ENCODE measurements at regions not wholly inside any gene's neighbourhood (a gene's known extent, or its start where the extent isn't known, plus 50 kb on each side); places are given as distances from the start of the nearest gene placed in this dataset.
"Not testable (repeated sequence)": the region's sequence is repeated elsewhere in the genome, so short reads cannot be mapped to it uniquely, and the experiment has no call there.

- DNase-seq = no peak
Measured at GRCh38 chrX:3504916-3505315, 158.5 kb upstream of the MXRA5 start.

GRCh38 chrX:3501833-3502535 lies 155.5 kb upstream of the MXRA5 start:
- DNase-seq = no peak

DNA sequence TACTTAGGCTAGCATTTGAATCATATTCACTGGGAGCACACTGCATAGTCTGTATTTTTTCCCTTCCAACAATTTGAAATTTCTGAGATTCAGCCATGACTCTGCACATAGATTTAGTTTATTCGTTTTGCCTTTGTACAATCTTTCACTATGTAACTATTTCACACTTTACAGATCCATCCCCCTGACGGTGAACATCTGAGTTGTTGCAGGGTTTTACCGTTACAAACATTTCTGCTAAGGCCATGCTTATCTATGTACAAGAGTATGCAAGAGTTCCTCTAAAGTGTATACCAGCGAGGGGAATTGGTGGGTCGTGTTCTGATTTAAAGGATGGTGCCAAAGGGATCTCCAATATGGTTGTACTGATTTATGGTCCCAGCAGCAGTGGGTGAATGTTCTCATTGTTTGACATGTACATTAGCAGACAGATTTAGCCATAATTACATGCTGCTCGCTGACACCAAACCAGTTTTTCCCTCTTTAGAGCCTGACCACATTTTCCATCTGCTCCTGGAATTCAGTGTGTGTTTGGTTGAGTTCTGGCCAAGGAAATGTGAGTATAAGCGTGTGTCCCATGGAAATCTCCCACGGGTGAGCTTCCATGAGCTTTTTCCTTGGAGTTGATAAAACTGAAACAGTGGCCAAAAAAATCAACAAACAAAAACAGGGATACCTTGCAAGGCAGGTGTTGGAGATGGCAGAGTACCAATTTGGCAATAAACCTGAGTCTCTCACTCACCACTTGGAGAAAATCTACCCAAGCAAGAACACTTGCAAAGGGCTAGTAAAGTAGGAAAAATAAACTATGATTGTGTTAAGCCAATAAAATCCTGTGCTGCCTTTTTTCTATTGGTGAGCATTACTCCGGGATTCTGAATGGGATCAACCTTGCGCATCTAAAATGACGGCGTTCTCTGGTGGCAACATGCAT lies 149.7 kb upstream of the MXRA5 start:
- DNase-seq = not testable (repeated sequence)

GRCh38 chrX:3493605-3494004 lies 147.2 kb upstream of the MXRA5 start:
- DNase-seq = no peak

GRCh38 chrX:3485727-3486126 lies 139.3 kb upstream of the MXRA5 start:
- peak; percentile 11 for DNase-seq

DNA sequence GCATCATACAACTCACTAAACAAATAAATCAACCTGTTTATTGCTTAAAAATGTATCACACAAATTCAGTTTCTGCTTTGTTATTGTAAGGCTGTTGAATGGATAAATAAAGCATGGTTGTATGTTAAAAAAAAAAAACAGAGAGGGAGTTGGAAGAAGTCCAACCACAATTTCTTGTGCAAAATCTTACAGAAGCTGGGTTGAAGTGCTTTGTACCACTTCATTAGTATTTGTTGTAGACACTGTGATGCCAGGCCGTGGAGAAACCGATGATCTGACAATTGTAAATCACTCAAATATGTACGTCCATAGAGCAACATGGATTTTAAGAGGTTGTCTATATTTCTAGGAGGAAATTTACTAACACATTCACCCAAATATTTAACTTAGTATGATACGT lies 132.6 kb upstream of the MXRA5 start:
- no peak for DNase-seq

DNA sequence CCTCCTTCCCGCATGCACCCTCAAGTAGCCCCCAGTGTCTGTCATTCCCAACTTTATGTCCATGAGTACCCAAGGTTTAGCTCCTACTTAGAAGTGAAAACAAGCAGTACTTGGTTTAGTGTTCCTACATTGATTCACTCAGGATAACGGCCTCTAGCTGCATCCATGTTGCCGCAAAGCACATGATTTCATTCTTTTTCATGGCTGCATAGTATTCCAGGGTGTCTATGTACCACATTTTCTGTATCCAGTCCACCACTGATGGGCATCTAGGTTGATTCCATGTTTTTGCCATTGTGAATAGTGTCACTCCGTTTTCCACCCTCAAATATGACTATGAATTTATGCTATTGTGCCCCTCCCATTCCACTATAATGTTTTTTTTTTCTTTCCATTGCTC lies 130.5 kb upstream of the MXRA5 start:
- DNase-seq = no peak

DNA sequence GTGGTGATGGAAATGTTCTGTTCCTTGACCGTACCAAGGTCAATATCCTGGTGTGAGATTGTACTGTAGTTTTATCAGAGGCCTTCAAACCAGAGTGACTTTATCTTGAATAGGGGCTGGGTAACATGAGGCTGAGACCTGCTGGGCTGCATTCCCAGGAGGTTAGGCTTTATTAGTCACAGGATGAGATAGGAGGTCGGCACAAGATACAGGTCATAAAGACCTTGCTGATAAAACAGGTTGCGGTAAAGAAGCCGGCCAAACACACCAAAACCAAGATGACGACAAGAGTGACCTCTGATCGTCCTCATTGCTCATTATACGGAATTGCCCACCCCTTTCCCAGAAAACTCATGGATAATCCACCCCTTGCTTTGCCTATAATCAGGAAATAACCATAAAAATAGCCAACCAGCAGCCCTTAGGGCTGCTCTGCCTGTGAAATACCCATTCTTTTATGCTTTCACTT lies 123.8 kb upstream of the MXRA5 start:
- DNase-seq = not testable (repeated sequence)

DNA sequence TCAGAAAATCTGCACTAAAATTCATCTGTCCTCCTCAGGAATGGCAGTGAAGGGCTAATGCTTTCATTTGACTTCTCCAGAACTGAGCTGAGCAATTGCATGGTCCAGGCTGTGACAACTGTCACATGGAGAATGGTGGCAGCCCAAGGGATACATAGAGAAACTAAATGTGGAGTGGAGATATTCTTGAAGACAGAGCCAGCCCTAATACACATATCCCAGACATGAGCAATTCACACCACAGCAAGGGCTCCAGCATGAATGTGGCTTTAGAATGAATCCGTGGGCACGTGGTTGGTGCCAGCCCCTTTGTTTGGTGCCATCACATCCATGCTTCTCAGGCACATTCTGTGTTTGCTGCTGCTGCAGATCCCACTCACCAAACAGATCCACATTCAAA lies 121.6 kb upstream of the MXRA5 start:
- DNase-seq = no peak

DNA sequence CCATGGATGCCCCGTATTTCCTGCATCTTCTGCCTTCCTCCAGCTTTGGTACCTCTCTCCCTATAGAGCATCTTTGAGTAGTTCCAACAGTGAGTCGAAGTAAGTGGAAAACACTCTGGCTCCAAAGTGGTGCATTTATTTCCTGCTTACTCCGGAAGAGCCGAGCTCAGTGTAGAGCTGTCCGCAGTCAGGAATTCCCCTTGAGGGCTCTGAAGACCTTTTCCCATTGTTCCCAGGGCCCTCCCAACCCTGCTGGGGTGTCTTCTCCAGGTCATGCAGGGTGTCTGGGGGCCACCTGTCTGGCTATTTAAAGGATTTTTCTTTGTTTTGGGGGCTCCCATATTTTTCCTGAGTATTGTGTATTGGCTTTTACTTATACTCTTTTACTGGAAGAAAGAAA lies 118.6 kb upstream of the MXRA5 start:
- no peak for DNase-seq

GRCh38 chrX:3462166-3462508 lies 115.7 kb upstream of the MXRA5 start:
- DNase-seq = peak; percentile 26

- peak; percentile 60 for DNase-seq
Measured at GRCh38 chrX:3461397-3462165, 115.1 kb upstream of the MXRA5 start.

DNA sequence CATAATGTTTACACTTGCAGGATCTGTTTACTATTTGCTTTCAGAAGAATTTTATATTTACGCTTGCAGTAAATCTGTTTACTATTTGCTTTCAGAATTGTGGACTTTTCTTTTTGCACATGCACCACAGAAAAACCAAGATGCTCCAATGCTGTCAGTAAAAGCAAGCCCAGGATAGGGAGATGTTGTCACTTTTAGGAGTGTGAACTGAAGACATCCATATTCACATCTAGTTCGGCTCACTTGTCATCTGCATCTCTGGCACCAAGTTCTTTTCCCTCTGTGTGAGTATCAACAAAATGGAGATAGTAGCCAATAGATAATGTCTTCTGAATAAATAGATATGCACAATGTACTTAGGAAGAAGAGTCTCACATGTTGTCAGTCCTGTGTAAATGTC lies 109.3 kb upstream of the MXRA5 start:
- DNase-seq = no peak

DNA sequence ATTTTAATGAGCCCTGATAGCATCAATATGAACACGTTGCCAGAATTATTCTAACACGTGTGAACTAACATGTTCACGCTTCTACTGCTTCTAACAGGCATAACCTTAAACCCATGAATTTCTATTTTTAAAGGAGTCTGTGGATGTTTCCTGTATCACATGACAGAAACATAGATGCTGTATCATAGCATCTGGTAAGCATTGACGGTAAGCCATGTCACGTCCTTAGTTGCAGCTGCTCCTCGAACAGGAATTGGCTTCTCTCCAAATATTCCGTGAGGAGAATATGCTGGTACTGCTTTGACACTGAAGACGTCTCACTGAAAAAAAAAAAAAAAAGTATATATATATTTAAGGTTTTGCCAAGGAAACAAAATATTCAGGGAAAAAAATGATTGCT lies 105.1 kb upstream of the MXRA5 start:
- DNase-seq = no peak

GRCh38 chrX:3450881-3451570 lies 104.6 kb upstream of the MXRA5 start:
- no peak for DNase-seq

- DNase-seq = no peak
Measured at GRCh38 chrX:3449287-3449686, 102.8 kb upstream of the MXRA5 start.

DNA sequence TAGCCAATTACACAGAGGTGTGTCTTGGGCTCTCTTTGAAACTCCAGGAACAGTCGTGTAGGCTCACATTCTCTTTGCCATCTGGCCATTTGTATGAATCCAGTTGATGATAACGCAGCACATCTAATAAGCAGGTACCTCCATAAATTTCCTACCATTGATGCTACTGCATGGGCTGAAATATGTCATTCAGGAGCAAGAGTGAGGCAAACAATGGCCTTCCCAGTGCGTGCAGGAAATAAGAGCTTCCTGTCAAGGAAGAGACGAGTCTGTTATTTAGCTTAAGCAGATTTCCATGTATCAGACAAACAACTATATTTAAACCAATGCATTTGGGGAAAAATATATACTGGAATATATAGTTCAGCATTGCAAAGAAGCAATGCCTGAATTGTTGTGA lies 102.1 kb upstream of the MXRA5 start:
- DNase-seq = no peak

DNA sequence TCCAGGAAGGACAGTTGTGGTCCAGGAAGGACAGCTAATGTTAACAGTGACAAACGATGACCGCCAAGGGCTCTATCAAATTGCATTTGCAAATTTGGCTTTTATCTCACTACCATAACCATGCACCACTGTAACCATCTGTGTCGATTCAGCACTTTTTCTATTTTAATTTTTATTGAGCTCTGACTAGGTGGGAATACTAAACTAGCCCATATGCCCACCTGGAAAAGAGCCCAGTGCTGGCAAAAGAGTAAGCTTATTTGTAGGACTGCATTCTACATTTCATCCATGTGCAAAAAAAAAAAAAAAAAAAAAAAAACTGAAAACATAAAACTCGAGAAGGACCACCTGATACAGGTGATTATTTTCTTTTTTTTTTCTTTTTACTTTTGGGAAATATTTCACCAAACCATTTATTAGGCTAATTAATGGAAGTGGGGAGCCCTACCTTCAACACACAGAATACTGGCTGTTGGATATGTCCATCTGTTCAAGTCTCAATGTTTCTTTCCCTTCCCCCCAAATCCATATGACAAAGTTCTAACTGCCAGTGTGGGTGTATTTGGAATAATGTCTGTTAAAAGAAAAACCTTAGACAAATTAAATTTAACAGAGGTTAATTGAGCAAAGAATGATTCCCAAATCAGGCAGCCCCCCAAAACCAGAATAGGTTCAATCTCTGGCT lies 99.5 kb upstream of the MXRA5 start:
- no peak for DNase-seq

DNA sequence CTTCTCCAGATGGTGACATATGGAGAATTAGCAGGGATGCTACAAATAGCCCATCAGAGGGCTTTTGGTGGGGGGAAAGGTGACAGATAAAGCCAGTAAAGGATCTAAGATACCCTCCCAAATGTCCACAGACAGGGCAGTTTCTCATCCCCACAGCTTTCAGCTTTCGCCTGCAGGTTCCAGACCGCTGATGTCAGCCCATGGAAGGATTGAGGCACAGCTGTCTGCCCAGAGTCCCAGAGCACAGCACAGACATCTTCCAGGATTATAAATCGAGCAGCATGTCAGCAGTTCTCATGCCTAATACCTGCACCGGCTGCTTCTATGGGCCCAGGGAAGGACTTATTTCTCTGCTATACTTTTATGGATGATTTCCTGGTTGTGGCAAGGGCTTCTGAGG lies 96.7 kb upstream of the MXRA5 start:
- DNase-seq = no peak

DNA sequence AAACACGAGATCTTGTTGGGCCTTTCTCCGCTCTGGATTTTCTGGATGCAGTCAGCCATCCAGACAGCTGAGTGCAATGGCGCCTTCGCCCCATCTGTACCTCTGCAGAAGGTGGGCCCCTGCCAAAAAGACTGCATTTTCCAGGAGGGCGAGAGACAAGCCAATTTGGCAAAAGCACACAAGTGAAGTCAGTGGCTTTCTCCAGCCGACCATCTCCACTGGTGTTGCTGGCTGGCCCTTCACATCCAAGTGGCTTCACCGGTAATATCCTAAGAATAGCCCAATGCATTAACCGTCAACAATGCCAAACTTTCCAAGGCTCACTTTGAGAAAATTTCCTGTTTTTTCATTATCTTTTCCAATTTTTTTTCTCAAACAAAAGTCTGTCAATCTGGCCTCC lies 96.2 kb upstream of the MXRA5 start:
- DNase-seq = no peak

- DNase-seq = no peak
Measured at GRCh38 chrX:3440981-3441380, 94.5 kb upstream of the MXRA5 start.

DNA sequence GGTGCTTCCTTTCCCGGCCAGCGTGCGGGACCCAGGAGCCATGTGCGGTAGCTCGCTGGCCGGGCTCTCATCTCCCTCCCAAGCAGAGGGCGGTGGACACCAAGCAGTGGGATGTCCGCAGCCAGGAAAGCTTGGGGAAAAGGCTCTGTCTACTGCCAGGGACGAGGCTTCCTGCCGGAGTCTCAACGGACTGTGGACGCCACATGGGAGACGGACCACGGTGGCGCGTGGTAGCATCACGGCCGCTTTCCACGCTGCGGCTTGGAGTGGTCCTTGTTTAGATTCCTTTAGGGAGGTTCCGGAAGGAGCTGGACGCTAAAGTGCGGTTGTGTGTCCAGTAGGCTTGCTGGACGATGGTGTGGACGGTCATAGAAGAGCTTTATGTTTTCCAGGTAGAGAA lies 89.5 kb upstream of the MXRA5 start:
- DNase-seq = not testable (repeated sequence)

All from RPMI8226 (cell line).